Activated CD8-positive, alpha-beta memory T cell treated with anti-CD3 and anti-CD28 coated beads, Interleukin-2, amount 50 U/mL, for 1 hour (primary cell): ENCODE measurements at regions not wholly inside any gene's neighbourhood (a gene's known extent, or its start where the extent isn't known, plus 50 kb on each side); places are given as distances from the start of the nearest gene placed in this dataset.

Experiments used
- DNase-seq: peaks from one replicate; pipeline ENCODE4 v3.0.0-alpha.2; 2020; ENCODE audit errors: extremely low read depth

DNA sequence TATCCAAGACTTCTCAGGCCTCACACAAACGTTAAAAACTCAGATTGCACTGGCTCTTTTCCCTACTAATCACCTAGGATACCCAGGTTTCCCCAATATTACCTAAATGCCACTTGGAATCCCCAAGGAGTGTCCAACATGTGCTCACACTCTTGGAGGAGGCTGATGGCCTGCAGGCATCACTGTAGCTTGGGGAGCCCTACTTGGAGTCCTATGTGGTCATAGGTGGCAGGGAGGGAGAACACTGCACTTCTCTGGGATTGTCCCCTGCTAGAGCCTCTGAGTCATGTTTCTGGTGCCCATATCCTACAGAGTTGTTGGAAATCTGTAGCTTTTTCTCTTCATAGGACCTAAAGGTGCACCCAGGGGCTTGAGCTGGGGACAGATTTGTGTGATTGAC lies 433.7 kb downstream of the ARHGEF28 start:
- DNase-seq = no peak

GRCh38 chr5:74056789-74057164 lies 430.8 kb downstream of the ARHGEF28 start:
- DNase-seq = no peak

DNA sequence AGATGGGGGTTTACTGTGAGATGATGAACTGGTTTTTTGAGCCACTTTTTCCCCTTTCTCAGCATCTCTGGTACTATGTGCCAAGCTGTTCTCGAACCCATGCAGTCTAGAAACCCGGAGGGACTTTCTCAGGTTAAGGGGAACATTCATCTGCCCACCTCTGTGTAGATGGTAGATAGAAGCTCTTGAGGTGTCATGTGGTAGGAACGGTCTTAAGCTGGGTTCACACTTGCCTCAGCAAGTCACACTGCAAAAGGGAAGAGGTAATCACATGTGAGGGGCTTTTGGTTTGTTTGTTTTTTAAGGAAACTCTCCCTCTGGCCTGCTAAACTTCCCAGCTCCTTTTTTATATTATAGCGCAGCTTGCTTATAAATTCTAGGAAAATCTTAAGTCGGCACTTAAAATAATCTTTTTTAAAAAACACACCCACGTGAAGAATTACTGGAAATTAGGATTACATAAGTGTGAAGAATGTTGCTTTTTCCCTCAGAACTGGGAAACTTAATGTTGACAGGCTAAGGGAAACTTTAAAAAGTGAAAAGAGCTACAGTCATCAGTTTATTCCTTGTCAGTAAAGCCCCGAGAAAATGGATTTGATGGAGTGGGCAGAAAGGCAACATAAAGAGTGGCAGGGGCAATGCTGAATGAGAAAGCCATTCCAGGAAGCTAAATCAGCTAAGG lies 430.3 kb downstream of the ARHGEF28 start:
- no peak for DNase-seq

DNA sequence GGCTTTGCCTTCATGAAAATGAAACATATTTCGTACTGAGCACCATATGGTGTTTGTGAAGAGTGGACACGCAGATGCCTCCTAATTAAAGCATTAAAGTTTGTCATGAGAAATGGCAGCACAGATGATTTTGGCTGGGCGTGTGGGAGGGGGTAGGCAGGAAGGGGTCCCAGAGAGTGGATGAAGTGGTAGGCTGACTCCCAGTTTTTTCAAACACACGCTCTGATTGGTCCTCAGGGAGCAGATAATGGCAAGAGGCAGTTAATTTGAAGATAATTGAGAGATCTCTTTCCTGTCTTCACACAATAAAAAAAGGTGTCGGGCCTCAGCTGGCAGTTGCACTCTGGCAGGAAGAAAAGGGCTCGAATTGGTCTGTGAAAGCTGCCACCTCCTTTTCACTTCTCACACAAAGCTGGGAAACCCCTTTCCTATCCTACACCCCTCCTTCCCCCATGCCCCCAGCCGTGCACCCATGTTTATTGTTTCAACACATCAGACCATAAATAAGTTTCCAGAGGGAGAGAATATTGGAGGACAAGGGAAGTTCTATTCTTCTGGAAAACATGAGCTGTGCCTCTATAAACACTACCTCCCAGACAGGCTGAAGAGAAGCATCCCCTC lies 429.6 kb downstream of the ARHGEF28 start:
- no peak for DNase-seq

DNA sequence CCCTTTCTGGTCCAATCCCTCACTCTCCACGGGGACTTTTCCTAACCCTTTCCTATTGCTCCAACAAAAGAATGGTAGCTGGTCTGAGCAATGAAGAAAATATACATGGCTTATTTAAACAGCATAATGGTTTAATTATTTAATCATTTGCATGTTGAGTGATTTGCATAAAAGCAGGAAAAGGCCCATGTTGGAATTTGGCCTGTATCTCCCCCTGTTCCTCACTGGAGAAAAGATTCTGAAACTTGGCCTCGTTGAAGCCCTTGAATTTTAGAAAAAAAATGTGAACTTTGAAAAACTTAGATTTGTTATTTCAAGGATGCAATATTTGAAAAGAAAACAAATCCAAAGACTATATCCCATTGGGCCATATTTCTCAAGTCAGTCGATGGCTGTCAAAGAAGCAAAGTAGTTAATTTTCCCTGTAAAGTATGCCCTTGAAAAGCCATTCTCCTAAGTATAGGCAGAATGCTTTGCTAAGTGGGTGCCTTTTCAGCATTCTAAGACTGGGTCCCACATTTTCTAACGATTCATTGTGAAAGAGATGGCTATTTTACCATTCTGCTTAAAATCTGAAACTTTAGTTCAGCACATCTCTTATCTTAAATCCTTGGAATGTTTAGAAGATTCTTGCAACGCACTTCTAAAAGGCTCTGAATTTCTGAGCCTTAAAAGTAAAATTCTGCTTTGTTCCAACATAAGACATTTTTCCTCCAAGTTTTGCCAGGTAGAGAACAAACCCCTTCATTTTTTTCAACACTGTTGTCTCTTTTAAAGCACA lies 428.8 kb downstream of the ARHGEF28 start:
- DNase-seq = no peak

DNA sequence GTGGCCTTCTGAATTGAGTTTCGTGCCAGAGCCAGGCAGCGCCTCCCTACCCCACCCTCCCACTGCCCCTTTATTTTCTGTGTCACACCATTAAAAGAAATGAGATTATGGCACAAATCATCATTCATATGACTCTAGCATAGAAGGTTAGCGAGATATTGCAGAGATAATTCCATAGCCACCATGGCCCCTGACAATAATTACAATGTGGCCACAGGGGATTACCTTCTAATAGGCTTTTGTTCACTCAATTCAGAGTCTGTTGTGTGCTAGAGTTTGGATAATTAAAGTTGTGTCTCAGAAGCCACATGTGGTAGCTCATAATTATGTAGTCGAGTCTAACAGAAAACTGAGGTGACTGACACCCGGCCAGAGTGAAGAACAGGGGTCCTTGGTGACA lies 428.1 kb downstream of the ARHGEF28 start:
- DNase-seq = no peak

GRCh38 chr5:74052441-74053221 lies 426.6 kb downstream of the ARHGEF28 start:
- no peak for DNase-seq

- DNase-seq = no peak
Measured at GRCh38 chr5:74051076-74051475, 425.1 kb downstream of the ARHGEF28 start.

DNA sequence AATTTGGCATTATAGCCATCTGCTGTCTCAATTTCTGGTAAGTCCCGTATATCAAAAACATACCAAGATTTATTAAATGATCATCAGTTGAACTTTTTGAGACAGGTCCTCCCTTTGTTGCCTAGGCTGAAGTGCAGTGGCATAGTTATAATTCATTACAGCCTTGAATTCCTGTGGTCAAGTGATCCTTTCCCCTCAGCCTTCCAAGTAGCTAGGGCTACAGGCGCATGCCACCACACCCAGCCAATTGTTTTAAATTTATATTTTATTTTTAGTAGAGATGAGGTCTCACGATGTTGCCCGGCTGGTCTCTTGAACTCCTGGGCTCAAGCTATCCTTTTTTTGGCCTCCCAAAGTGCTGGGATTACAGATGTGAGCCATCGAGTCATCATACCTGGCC lies 418.9 kb downstream of the ARHGEF28 start:
- DNase-seq = no peak

DNA sequence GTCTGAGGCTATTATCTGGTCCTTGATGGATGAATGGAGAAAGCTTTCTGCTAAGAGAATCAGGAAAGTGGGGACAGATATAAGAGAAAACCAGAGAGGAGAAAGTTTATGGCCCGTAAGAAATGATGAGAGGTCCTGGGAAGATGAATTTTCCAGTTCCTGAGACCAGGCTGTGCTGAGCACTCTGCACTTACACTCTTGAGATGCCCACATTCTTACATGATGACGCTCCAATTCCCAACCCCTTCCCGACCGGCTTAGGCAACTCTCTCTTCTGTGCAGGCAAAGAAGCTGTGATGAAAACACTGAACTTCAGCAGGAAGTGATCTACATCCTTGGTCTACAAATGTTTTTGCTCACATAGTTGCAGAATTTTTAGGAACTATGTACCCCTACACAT lies 417.0 kb downstream of the ARHGEF28 start:
- DNase-seq = no peak

GRCh38 chr5:74042559-74042958 lies 416.6 kb downstream of the ARHGEF28 start:
- DNase-seq = no peak

DNA sequence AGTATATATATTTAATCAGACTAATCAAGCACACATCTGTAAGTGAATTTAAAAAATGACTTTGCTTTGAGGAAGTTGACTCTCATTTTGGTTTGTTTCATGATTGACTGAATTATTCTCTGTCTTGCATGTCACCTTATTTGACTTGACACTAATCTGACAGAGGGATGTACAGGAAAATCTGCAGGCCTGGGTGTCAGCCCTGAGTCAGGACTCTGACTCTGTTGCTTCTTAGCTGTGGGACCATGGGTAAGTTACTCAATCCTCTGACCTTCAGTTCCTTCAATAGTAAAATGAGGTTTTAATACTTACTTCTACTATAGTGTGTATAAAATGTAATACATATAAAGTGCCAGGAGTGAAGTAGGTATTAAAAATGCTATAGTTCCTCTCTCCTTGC lies 415.9 kb downstream of the ARHGEF28 start:
- no peak for DNase-seq

- no peak for DNase-seq
Measured at GRCh38 chr5:74040811-74041491, 415.0 kb downstream of the ARHGEF28 start.

DNA sequence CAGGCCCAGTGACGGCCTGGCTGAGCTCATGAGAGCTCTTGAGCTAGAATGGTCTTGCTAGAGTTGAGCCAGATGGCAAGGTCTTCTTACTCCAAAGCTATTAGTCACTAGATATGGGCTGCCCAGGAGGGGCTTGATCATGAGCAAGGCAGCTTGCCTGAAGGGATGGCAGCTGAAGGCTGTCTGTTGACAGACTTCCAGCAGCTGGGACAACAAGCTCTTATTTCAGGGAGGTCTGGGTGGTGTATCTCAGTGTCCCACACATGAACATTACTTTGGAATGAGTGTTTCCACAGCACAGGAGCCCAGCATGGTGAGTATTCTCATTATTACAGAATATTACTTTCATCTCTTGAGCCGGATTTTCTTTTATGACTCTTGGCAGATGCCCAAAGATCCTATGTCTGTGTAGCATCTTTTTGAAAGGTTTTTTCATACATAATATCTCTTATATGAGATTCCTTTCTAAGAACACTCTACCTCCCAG lies 414.1 kb downstream of the ARHGEF28 start:
- DNase-seq = no peak

DNA sequence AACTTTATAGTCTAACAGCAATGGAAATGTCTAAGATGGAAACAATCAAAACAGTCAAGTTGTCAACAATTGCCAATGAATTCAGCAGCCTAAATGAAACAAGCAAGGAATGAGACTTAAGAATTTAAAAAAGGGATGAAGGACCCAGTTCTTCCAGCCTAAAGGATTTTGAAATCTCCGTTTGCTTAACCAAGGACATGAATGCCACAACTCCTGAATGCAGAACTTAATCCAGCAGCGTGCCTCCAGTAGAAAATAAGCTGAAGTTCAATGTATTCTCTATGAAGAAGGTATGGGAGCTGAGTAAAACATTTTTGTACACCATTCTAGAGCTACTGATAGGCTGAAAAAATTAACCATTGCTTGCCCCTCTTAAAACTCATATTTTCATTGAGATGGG lies 411.3 kb downstream of the ARHGEF28 start:
- DNase-seq = no peak

- no peak for DNase-seq
Measured at GRCh38 chr5:74035521-74035937, 409.5 kb downstream of the ARHGEF28 start.

- DNase-seq = no peak
Measured at GRCh38 chr5:74034733-74035132, 408.7 kb downstream of the ARHGEF28 start.

- DNase-seq = no peak
Measured at GRCh38 chr5:74032617-74033016, 406.6 kb downstream of the ARHGEF28 start.

DNA sequence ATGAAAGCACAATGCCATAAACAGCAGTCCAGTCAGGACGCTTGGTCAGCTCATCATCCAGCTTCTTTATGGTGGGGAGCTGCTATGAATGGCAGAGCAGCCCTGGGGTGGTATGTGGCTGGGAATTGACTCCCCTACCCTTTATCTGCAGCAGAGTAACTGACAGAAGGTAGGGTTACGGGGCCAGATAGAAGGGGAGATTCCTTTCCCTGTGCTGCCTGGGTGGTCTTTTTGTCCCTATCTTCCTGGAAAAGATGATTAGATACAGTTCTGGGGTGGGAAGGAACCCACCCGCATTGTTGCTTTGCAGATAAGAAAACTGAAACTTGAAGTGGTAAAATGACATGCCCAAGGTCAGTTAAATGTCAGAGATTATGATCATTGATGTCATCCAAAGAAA lies 405.5 kb downstream of the ARHGEF28 start:
- DNase-seq = no peak

GRCh38 chr5:74030821-74031220 lies 404.8 kb downstream of the ARHGEF28 start:
- DNase-seq = no peak

DNA sequence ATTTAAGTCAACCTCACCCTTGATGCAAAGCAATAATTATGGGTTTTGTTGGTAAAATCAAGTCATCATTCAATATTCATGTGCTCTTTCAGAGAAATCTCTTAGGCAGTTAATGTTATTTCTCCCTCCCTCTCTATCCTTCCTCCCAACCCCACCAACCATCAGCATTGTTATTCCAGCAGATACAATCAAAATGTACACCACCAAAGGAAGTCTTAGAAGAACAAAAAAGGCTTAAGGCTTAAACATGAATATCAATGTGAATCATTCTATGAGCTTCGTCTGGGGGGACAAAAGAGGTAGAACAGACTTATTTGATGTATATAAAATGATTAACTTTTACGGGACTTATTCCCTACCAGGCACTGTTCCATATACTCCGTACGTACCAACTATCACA lies 404.4 kb downstream of the ARHGEF28 start:
- no peak for DNase-seq

DNA sequence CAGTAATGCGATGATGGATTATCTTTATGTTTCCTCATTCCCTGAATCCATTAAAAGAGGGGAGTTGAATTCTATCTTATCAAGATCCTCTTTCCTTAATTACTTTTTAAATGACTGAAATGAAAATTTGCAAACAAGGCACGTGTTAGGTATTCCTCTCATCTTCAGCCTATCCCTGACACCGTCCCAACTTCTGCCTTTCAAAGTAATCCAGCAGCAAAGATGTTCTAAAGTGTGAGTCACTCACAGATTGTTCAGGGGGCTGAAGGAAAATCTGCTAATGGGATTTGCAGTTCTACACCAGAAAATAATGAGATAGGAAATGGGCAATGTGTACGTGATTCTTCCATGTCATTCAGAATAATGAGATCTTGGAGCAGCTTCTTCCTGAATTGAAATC lies 403.0 kb downstream of the ARHGEF28 start:
- DNase-seq = no peak
